ENCODE measurements at regions not wholly inside any gene's neighbourhood (a gene's known extent, or its start where the extent isn't known, plus 50 kb on each side); places are given as distances from the start of the nearest gene placed in this dataset.

GRCh38 chr11:25775603-25776002, 556.3 kb upstream of the ANO3 start:
- Histone ChIP-seq H3K4me1 (ENCODE audit: insufficient read depth, low read length) (no peaks in the 10 kb centered on the region), H3K79me2 (ENCODE audit: insufficient read depth, low read length) (no peaks in the 10 kb centered on the region), H3K4me2 (ENCODE audit: insufficient read depth, low read length) (no peak overlapping the region), H4K20me1 (ENCODE audit: insufficient read depth, low read length) (no peaks in the 10 kb centered on the region), H3K4me3 (ENCODE audit: low read depth in 1 of 2, low read length in 2 of 2) (no peak overlapping the region), H3K36me3 (ENCODE audit: insufficient read depth, low read length) (no peaks in the 10 kb centered on the region), H3K27me3 (ENCODE audit: insufficient read depth, low read length, poor library complexity) (no peaks in the 10 kb centered on the region), H3K27ac (ENCODE audit: low read length) (no peak overlapping the region), H3K9ac (ENCODE audit: low read depth, low read length) (no peak overlapping the region), H3K9me3 (ENCODE audit: insufficient read depth, low read length, severe bottlenecking) (no peaks in the 10 kb centered on the region), H2AFZ (ENCODE audit: low read depth, low read length) (no peak overlapping the region)
- DNase-seq (no peak), ATAC-seq (ENCODE audit: insufficient read depth, low read depth) (no peak)
- no peak for TF ChIP-seq EZH2 (IDR thresholded peaks at IDR 0.05; ENCODE audit: borderline replicate concordance, low read depth, low read length, severe bottlenecking)
- TF ChIP-seq CTCF (IDR thresholded peaks at IDR 0.05; ENCODE audit: borderline replicate concordance, extremely low read depth, low read length, poor library complexity, severe bottlenecking): no peak

DNA sequence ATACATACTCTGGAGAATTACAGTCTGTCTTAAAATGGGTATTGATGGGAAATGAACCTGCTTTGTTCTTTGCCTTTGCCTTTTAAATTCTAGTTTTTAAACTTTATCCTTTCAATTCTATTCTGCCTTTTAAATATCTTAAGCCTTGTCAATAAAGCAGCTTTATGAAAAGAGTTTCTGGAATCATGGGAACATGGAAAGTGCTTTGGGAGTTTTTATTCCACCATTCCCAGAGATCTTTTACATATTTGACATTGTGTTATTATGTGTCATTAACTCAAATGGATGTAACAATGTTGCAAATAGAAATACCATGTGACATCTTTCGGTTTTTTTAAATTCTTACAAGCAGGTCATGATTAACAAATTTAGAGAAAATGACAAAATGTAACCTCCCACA, 555.7 kb upstream of the ANO3 start:
- H3K27me3 ChIP-seq (ENCODE audit: insufficient read depth, low read length, poor library complexity): no peaks in the 10 kb centered on the region
- H3K27ac ChIP-seq (ENCODE audit: low read length): no peak overlapping the region
- no peak overlapping the region for H2AFZ ChIP-seq (ENCODE audit: low read depth, low read length)
- no peak overlapping the region for H3K4me3 ChIP-seq (ENCODE audit: low read depth in 1 of 2, low read length in 2 of 2)
- ATAC-seq (ENCODE audit: insufficient read depth, low read depth): no peak
- no peaks in the 10 kb centered on the region for H3K9me3 ChIP-seq (ENCODE audit: insufficient read depth, low read length, severe bottlenecking)
- TF ChIP-seq CTCF (IDR thresholded peaks at IDR 0.05; ENCODE audit: borderline replicate concordance, extremely low read depth, low read length, poor library complexity, severe bottlenecking): no peak
- TF ChIP-seq EZH2 (IDR thresholded peaks at IDR 0.05; ENCODE audit: borderline replicate concordance, low read depth, low read length, severe bottlenecking): no peak
- H3K4me1 ChIP-seq (ENCODE audit: insufficient read depth, low read length): no peaks in the 10 kb centered on the region
- no peak for DNase-seq
- no peaks in the 10 kb centered on the region for H4K20me1 ChIP-seq (ENCODE audit: insufficient read depth, low read length)
- no peak overlapping the region for H3K9ac ChIP-seq (ENCODE audit: low read depth, low read length)
- H3K36me3 ChIP-seq (ENCODE audit: insufficient read depth, low read length): no peaks in the 10 kb centered on the region
- no peak overlapping the region for H3K4me2 ChIP-seq (ENCODE audit: insufficient read depth, low read length)
- no peaks in the 10 kb centered on the region for H3K79me2 ChIP-seq (ENCODE audit: insufficient read depth, low read length)

DNA sequence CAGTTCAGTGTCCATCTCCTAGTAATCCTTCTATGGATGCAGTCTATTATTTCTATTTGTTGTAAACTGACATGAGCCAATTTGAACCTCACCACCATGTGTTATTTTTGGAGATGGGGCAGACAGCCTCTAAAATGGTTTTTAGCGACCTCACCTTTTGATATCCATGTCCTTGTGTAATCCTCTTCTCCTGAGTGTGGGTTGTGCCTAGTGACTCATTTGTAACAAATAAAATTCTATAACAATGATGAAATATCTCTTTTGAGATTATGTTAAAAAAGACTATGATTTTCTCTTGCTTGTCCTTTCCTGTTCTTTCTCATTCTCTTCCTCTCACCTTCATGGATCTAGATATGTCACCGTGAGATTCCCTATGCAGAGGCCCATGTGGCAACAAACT, 554.6 kb upstream of the ANO3 start:
- no peaks in the 10 kb centered on the region for H3K27me3 ChIP-seq (ENCODE audit: insufficient read depth, low read length, poor library complexity)
- ATAC-seq (ENCODE audit: insufficient read depth, low read depth): no peak
- no peak overlapping the region for H3K4me2 ChIP-seq (ENCODE audit: insufficient read depth, low read length)
- H3K4me1 ChIP-seq (ENCODE audit: insufficient read depth, low read length): no peaks in the 10 kb centered on the region
- no peak overlapping the region for H3K4me3 ChIP-seq (ENCODE audit: low read depth in 1 of 2, low read length in 2 of 2)
- TF ChIP-seq CTCF (IDR thresholded peaks at IDR 0.05; ENCODE audit: borderline replicate concordance, extremely low read depth, low read length, poor library complexity, severe bottlenecking) (no peak), EZH2 (IDR thresholded peaks at IDR 0.05; ENCODE audit: borderline replicate concordance, low read depth, low read length, severe bottlenecking) (no peak)
- H3K9me3 ChIP-seq (ENCODE audit: insufficient read depth, low read length, severe bottlenecking): no peaks in the 10 kb centered on the region
- no peaks in the 10 kb centered on the region for H3K36me3 ChIP-seq (ENCODE audit: insufficient read depth, low read length)
- no peak overlapping the region for H2AFZ ChIP-seq (ENCODE audit: low read depth, low read length)
- H4K20me1 ChIP-seq (ENCODE audit: insufficient read depth, low read length): no peaks in the 10 kb centered on the region
- no peak for DNase-seq
- H3K27ac ChIP-seq (ENCODE audit: low read length): no peak overlapping the region
- H3K9ac ChIP-seq (ENCODE audit: low read depth, low read length): no peak overlapping the region
- H3K79me2 ChIP-seq (ENCODE audit: insufficient read depth, low read length): no peaks in the 10 kb centered on the region

- Histone ChIP-seq H3K9ac (ENCODE audit: low read depth, low read length) (no peak overlapping the region), H3K4me2 (ENCODE audit: insufficient read depth, low read length) (no peak overlapping the region), H2AFZ (ENCODE audit: low read depth, low read length) (no peak overlapping the region), H3K79me2 (ENCODE audit: insufficient read depth, low read length) (no peaks in the 10 kb centered on the region), H4K20me1 (ENCODE audit: insufficient read depth, low read length) (no peaks in the 10 kb centered on the region), H3K36me3 (ENCODE audit: insufficient read depth, low read length) (no peaks in the 10 kb centered on the region), H3K27me3 (ENCODE audit: insufficient read depth, low read length, poor library complexity) (no peaks in the 10 kb centered on the region), H3K9me3 (ENCODE audit: insufficient read depth, low read length, severe bottlenecking) (no peaks in the 10 kb centered on the region), H3K4me3 (ENCODE audit: low read depth in 1 of 2, low read length in 2 of 2) (no peak overlapping the region), H3K4me1 (ENCODE audit: insufficient read depth, low read length) (no peaks in the 10 kb centered on the region), H3K27ac (ENCODE audit: low read length) (no peak overlapping the region)
- ATAC-seq (ENCODE audit: insufficient read depth, low read depth) (no peak), DNase-seq (no peak)
- TF ChIP-seq CTCF (IDR thresholded peaks at IDR 0.05; ENCODE audit: borderline replicate concordance, extremely low read depth, low read length, poor library complexity, severe bottlenecking): no peak
- no peak for TF ChIP-seq EZH2 (IDR thresholded peaks at IDR 0.05; ENCODE audit: borderline replicate concordance, low read depth, low read length, severe bottlenecking)
Measured at GRCh38 chr11:25779033-25779432, 552.9 kb upstream of the ANO3 start.

Data from DND-41 (cell line).